GM15510 (cell line): ENCODE measurements at regions not wholly inside any gene's neighbourhood (a gene's known extent, or its start where the extent isn't known, plus 50 kb on each side); places are given as distances from the start of the nearest gene placed in this dataset.

Experiments
- POLR2A ChIP-seq: IDR thresholded peaks from 3 replicates; pipeline ENCODE4 v1.6.1; 2011; ENCODE audit warnings: borderline replicate concordance; ENCODE audit not compliant: insufficient read length; ENCODE audit errors: extremely low read depth

GRCh38 chr12:25424211-25424731 lies 128.8 kb downstream of the LMNTD1 start:
- TF ChIP-seq POLR2A = no peak

DNA sequence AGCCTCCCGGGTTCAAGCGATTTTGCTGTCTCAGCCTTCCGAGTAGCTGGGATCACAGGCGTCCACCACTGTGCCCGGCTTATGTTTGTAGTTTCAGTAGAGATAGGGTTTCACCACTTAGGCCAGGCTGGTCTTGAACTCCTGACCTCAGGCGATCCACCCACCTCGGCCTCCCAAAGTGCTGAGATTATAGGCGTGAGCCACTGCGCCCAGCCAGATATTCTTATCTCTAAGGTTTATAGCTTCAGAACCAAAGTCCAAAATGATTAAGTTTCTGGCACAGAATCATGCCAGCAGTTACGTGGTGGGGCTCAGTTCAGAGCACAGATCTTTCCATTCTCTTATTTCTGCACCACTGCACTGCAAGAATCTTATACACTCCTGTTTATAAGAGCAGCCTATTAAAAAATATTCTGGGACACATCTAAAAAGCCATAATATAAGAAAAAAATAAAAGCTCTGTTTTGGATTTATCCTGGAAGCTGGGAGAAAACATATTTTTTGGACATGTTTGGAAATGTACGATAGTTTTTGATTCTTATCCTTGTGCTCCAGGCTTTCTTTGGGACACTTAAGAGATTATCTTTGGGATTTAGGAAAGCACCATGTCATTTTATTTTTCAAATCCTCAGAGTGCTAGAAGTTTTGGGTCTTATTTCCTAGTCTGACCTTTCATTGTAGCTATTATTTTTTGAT lies 129.6 kb downstream of the LMNTD1 start:
- no peak for TF ChIP-seq POLR2A

DNA sequence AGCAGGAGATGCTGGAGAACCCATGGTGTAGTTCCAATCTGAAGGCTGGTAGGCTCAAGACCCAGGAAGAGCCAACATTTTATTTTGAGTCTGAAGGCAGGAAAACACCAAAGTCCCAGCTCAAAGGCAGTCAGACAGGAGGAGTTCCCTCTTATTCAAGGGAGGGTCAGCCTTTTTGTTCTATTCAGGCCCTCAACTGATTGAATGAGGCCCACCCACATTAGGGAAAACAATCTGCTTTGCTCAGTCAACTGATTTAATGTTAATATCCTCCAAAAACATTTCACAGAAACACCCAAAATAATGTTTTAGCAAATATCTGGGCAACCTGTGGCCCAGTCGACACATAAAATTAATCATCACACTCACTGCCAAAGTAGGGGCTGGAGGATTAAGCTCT lies 130.8 kb downstream of the LMNTD1 start:
- TF ChIP-seq POLR2A = no peak

DNA sequence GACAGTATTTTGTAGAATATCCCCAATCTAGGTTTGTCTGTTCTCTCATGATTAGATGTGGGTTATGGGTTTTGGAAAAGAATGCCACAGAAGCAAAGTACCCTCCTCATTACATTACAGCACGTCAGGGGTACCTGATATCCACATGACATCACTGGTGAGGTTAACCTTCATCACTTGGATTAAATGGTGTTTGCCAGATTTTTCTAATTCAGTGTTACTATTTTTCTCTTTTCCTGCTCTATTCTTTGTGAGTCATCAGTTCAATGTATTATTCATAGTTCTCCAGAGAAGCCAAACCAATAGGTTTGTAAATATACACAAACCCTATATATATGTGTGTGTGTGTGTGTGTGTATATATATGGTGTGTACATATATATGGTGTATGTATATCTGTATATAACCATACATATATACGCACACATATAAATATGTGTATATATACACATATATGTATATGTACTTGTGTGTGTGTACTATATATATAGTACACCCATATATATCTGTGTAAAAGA lies 131.4 kb downstream of the LMNTD1 start:
- TF ChIP-seq POLR2A = no peak

- no peak for TF ChIP-seq POLR2A
These were observed 133.0 kb downstream of the LMNTD1 start for GRCh38 chr12:25420116-25420515.

- no peak for TF ChIP-seq POLR2A
These were observed 133.5 kb downstream of the LMNTD1 start for GRCh38 chr12:25419595-25419994.

DNA sequence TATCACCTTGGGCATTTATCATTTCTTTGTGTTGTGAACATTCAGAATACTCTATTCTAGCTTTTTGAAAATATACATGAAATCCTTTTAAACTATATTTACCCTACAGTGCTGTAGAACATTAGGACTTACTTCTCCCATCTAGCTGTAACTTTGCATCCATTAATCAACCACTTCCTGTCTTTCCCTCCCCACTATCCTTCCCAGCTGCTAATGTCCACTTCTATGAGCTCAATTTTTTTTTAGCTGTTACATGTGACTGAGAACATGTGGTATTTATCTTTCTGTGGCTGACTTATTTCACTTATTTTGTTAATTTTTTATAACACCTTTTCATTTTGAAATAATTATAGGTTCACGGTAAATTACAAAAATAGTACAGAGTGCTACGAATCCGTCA lies 136.0 kb downstream of the LMNTD1 start:
- TF ChIP-seq POLR2A = no peak

- TF ChIP-seq POLR2A = no peak
These were observed 136.6 kb downstream of the LMNTD1 start for GRCh38 chr12:25416516-25416915.

DNA sequence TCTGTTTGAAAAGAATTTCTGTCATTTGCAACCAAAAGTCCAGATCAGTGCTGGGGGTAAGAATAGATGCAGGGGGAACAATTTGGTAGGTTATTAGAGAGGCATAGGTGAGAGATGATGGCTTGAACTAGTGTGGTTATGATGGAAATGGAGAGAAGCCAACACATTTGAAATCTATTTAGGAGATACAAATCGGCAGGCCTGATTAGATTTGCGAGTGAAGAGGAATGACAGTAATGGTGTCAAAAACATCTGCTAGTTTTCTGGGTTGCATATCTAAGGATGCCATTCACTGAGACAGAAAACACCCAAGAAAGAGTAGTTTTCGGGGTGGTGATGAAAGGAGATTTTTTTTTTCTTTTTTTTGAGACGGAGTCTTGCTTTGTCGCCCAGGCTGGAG lies 138.1 kb downstream of the LMNTD1 start:
- TF ChIP-seq POLR2A = no peak

- TF ChIP-seq POLR2A = no peak
These were observed 140.3 kb downstream of the LMNTD1 start for GRCh38 chr12:25412735-25413134.

GRCh38 chr12:25404955-25405354 lies 148.1 kb downstream of the LMNTD1 start:
- no peak for TF ChIP-seq POLR2A

- no peak for TF ChIP-seq POLR2A
These were observed 151.0 kb upstream of the KRAS start for GRCh38 chr12:25401547-25402345.

- TF ChIP-seq POLR2A = no peak
These were observed 146.3 kb upstream of the KRAS start for GRCh38 chr12:25397001-25397400.

DNA sequence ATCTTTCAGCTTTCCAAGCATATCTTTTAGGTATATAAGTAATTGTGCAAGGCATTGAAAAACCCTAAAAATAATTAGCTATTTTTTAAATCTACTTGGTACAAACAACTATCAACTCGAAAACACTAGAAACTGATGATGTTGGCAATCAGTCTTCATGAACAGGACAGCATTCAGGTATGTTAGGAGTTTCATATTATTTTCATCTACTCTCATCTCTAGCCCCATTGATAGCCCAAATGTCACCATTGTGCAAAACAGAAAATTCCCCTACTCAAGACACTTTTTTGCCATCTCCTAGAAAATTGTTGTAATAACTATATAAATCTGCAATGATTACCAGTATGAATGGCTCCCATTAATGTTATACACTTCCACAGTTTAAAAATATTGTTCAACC lies 144.5 kb upstream of the KRAS start:
- TF ChIP-seq POLR2A = no peak

DNA sequence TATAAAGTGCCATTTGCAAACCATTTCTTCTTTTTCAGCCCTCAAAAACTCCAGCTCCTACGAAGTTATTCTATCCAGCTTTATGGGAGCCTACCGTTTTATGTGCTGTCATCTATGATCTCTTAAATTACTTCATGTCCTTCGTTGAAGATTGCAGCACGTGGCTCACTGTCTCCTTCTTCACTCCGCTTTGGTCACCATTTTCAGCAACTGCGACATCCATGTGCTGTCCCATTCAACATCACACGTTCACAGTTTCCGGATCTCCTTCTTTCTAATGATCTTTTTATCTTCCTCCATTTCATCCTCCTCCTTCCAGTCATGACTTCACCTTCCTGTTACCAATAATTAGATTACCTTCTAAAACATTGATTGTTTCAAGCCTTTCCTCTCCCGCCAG lies 143.3 kb upstream of the KRAS start:
- no peak for TF ChIP-seq POLR2A

GRCh38 chr12:25388183-25388582 lies 137.5 kb upstream of the KRAS start:
- TF ChIP-seq POLR2A = no peak
